Esophagus muscularis mucosa (tissue), 4 donors: ENCODE measurements at regions not wholly inside any gene's neighbourhood (a gene's known extent, or its start where the extent isn't known, plus 50 kb on each side); places are given as distances from the start of the nearest gene placed in this dataset.

ENCODE experiments used
- EP300 ChIP-seq: sonication (generic); formaldehyde crosslinking; IDR thresholded peaks from one replicate; pipeline ENCODE4 v1.6.1; 2017; ENCODE audit warnings: antibody characterized with exemption
- POLR2A ChIP-seq: fragments of 450-650 bp; IDR thresholded peaks from one replicate; pipeline ENCODE4 v1.6.1; 2017; ENCODE audit warnings: antibody characterized with exemption, moderate library complexity, mild to moderate bottlenecking, low read depth
- POLR2AphosphoS5 ChIP-seq, 2 donors: sonication (generic); formaldehyde crosslinking; IDR thresholded peaks; one replicate each; pipeline ENCODE4 v1.6.1; 2017; ENCODE audit warnings: antibody characterized with exemption in 2 of 2
- TF ChIP-seq, protein P1 (sequence below), 3 experiments: fragments of 200-600 bp in 2 of 3; fragments of 450-650 bp in 1 of 3; sonication (generic) in 2 of 3; IDR thresholded peaks; one replicate each; pipeline ENCODE4 v1.5.1; 2017 to 2019; ENCODE audit warnings: antibody characterized with exemption in 3 of 3, mild to moderate bottlenecking in 2 of 3, moderate library complexity in 1 of 3

DNA sequence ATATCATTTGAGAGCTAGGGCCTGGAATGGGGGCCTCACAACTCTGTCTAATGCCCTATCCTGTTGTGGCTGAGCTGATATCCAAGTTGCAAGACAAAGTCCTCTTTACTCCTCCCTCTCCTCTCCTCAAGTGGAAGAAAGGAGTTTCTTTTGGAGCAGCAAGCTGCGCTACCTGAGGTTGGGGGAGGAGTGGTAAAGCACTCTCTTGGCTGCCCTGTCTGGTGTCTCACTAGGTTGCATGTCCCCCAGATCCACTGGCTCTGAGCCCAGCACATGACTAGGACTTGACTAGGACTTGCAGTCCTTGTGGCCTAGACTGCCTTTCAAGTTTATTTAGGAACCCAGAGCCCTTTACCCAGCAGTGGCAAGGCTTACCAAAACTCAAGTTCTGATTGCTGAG lies 141.1 kb upstream of the SETMAR start:
- TF ChIP-seq, protein P1, sequence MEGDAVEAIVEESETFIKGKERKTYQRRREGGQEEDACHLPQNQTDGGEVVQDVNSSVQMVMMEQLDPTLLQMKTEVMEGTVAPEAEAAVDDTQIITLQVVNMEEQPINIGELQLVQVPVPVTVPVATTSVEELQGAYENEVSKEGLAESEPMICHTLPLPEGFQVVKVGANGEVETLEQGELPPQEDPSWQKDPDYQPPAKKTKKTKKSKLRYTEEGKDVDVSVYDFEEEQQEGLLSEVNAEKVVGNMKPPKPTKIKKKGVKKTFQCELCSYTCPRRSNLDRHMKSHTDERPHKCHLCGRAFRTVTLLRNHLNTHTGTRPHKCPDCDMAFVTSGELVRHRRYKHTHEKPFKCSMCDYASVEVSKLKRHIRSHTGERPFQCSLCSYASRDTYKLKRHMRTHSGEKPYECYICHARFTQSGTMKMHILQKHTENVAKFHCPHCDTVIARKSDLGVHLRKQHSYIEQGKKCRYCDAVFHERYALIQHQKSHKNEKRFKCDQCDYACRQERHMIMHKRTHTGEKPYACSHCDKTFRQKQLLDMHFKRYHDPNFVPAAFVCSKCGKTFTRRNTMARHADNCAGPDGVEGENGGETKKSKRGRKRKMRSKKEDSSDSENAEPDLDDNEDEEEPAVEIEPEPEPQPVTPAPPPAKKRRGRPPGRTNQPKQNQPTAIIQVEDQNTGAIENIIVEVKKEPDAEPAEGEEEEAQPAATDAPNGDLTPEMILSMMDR (IDR thresholded peaks at IDR 0.05), result no peak
- no peak for TF ChIP-seq POLR2AphosphoS5 (IDR thresholded peaks at IDR 0.05)
- no peak for TF ChIP-seq EP300
- TF ChIP-seq POLR2A, result no peak
